ENCODE measurements at regions not wholly inside any gene's neighbourhood (a gene's known extent, or its start where the extent isn't known, plus 50 kb on each side); places are given as distances from the start of the nearest gene placed in this dataset.

DNA sequence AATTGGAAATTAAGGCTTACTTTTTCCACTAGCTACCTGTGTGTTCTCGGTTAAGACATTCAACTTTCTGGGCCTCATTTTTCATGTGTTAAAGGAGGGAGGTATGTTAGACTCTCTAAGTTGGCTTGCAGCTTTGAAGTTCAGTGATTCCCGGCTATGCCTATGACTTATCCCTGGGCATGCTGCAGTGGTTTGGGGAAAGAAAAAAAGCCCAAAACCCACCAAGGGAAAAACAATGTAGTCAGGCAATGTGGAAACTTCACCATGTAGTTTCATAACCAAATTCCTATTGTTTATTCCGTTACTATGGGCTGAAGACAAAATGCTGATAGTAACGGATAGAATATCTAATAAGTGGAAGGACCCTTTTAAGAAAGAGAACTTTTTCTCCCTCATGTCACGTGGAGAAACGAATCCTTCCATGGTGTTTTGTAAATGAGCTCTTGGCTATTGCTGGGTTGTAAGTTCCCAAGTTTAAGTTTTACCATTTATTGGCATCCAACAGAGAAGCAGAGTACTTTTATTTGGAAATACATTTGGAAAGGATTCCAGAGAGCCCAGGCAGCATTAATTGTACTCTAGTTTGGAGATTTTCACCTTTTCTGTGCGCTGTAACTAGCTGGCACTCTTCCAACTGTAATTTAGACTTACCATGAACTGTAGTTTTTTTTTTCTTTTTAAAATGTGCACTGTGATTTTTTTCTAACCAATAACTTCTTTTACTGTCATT, 84.9 kb upstream of the MPDZ start:
- TF ChIP-seq ZFP3 (CRISPR knock-in tag; IDR thresholded peaks at IDR 0.05): no peak
- no peak for TF ChIP-seq CSDC2 (CRISPR knock-in tag; IDR thresholded peaks at IDR 0.05)
- ATAC-seq: no peak

GRCh38 chr9:13361076-13361475, 81.6 kb upstream of the MPDZ start:
- ATAC-seq: no peak
- TF ChIP-seq ZC3H10 (CRISPR knock-in tag; IDR thresholded peaks at IDR 0.05) (no peak), ISL1 (CRISPR knock-in tag; IDR thresholded peaks at IDR 0.05) (no peak), PPARA (CRISPR knock-in tag; IDR thresholded peaks at IDR 0.05; ENCODE audit: borderline replicate concordance) (no peak), ZNF8 (CRISPR knock-in tag; IDR thresholded peaks at IDR 0.05) (no peak), SNAI2 (CRISPR knock-in tag; IDR thresholded peaks at IDR 0.05) (no peak), ZNF565 (CRISPR knock-in tag; conservative IDR thresholded peaks at IDR 0.05; ENCODE audit: low read depth) (no peak), TOX (CRISPR knock-in tag; IDR thresholded peaks at IDR 0.05; ENCODE audit: borderline replicate concordance) (no peak), CSDC2 (CRISPR knock-in tag; IDR thresholded peaks at IDR 0.05) (no peak), ZFP3 (CRISPR knock-in tag; IDR thresholded peaks at IDR 0.05) (no peak), OSR1 (CRISPR knock-in tag; IDR thresholded peaks at IDR 0.05) (no peak), ESRRG (CRISPR knock-in tag; IDR thresholded peaks at IDR 0.05) (no peak), TCF4 (CRISPR knock-in tag; IDR thresholded peaks at IDR 0.05; ENCODE audit: borderline replicate concordance) (no peak), GLIS3 (CRISPR knock-in tag; IDR thresholded peaks at IDR 0.05) (no peak), PATZ1 (CRISPR knock-in tag; IDR thresholded peaks at IDR 0.05; ENCODE audit: borderline replicate concordance) (no peak)
- TF ChIP-seq, protein P1, sequence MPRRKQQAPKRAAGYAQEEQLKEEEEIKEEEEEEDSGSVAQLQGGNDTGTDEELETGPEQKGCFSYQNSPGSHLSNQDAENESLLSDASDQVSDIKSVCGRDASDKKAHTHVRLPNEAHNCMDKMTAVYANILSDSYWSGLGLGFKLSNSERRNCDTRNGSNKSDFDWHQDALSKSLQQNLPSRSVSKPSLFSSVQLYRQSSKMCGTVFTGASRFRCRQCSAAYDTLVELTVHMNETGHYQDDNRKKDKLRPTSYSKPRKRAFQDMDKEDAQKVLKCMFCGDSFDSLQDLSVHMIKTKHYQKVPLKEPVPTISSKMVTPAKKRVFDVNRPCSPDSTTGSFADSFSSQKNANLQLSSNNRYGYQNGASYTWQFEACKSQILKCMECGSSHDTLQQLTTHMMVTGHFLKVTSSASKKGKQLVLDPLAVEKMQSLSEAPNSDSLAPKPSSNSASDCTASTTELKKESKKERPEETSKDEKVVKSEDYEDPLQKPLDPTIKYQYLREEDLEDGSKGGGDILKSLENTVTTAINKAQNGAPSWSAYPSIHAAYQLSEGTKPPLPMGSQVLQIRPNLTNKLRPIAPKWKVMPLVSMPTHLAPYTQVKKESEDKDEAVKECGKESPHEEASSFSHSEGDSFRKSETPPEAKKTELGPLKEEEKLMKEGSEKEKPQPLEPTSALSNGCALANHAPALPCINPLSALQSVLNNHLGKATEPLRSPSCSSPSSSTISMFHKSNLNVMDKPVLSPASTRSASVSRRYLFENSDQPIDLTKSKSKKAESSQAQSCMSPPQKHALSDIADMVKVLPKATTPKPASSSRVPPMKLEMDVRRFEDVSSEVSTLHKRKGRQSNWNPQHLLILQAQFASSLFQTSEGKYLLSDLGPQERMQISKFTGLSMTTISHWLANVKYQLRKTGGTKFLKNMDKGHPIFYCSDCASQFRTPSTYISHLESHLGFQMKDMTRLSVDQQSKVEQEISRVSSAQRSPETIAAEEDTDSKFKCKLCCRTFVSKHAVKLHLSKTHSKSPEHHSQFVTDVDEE (CRISPR knock-in tag; IDR thresholded peaks at IDR 0.05): no peak

- no peak for TF ChIP-seq ARNTL (CRISPR knock-in tag; IDR thresholded peaks at IDR 0.05; ENCODE audit: borderline replicate concordance, low read depth)
- TF ChIP-seq TOX (CRISPR knock-in tag; IDR thresholded peaks at IDR 0.05; ENCODE audit: borderline replicate concordance): no peak
- TF ChIP-seq ZC3H10 (CRISPR knock-in tag; IDR thresholded peaks at IDR 0.05): no peak
- no peak for TF ChIP-seq ZNF8 (CRISPR knock-in tag; IDR thresholded peaks at IDR 0.05)
- TF ChIP-seq ZNF565 (CRISPR knock-in tag; conservative IDR thresholded peaks at IDR 0.05; ENCODE audit: low read depth): no peak
- no peak for TF ChIP-seq RARB (CRISPR knock-in tag; IDR thresholded peaks at IDR 0.05)
- no peak for TF ChIP-seq CREB5 (CRISPR knock-in tag; IDR thresholded peaks at IDR 0.05; ENCODE audit: low read depth)
- no peak for TF ChIP-seq ZFP3 (CRISPR knock-in tag; IDR thresholded peaks at IDR 0.05)
- TF ChIP-seq SNAI2 (CRISPR knock-in tag; IDR thresholded peaks at IDR 0.05): no peak
- TF ChIP-seq CSRNP3 (CRISPR knock-in tag; IDR thresholded peaks at IDR 0.05): no peak
- no peak for TF ChIP-seq CSDC2 (CRISPR knock-in tag; IDR thresholded peaks at IDR 0.05)
- TF ChIP-seq PATZ1 (CRISPR knock-in tag; IDR thresholded peaks at IDR 0.05; ENCODE audit: borderline replicate concordance): no peak
- no peak for TF ChIP-seq ZNF70 (CRISPR knock-in tag; IDR thresholded peaks at IDR 0.05)
- no peak for TF ChIP-seq ZFP30 (CRISPR knock-in tag; IDR thresholded peaks at IDR 0.05)
- TF ChIP-seq ISL1 (CRISPR knock-in tag; IDR thresholded peaks at IDR 0.05): no peak
- ATAC-seq: no peak
These were observed 80.7 kb upstream of the MPDZ start for GRCh38 chr9:13360188-13360587.

All from SK-N-SH treated with all-trans-retinoic acid at 6 μM for 48 hours (cell line).